ENCODE measurements at regions not wholly inside any gene's neighbourhood (a gene's known extent, or its start where the extent isn't known, plus 50 kb on each side); places are given as distances from the start of the nearest gene placed in this dataset.
"Not testable (repeated sequence)": the region's sequence is repeated elsewhere in the genome, so short reads cannot be mapped to it uniquely, and the experiment has no call there.

GRCh38 chr6:91198588-91199255, 611.9 kb upstream of the MAP3K7 start:
- H3K4me3 ChIP-seq (ENCODE audit: control insufficient read depth in 1 of 7, extremely low read depth in 1 of 7, insufficient read depth in 4 of 7, low read depth in 2 of 7, low read length in 6 of 7) = no peak overlapping the region
- WGBS (ENCODE audit: insufficient coverage) = 100% methylated on average over 1 of the region's 4 CpGs

GRCh38 chr6:91196729-91197128, 609.9 kb upstream of the MAP3K7 start:
- ChIA-PET CTCF (no interaction called here), POLR2A (no interaction called here)
- no peaks in the 10 kb centered on the region for H3K4me1 ChIP-seq (ENCODE audit: control extremely low read depth in 1 of 4, control insufficient read depth in 4 of 4, insufficient read depth in 4 of 4, low read length in 3 of 4)
- no peak overlapping the region for H3K27ac ChIP-seq (ENCODE audit: insufficient read depth in 1 of 2, low read depth in 1 of 2, low read length in 2 of 2, poor library complexity in 1 of 2, severe bottlenecking in 2 of 2)
- no peak overlapping the region for H3K4me3 ChIP-seq (ENCODE audit: control insufficient read depth in 1 of 7, extremely low read depth in 1 of 7, insufficient read depth in 4 of 7, low read depth in 2 of 7, low read length in 6 of 7)
- DNase-seq = no peak
- H3K27me3 ChIP-seq (replicated peaks in 2 of 5; ENCODE audit: control insufficient read depth in 4 of 5, insufficient read depth in 5 of 5, low read length in 4 of 5) = no peaks in the 10 kb centered on the region
- no peaks in the 10 kb centered on the region for H3K36me3 ChIP-seq (ENCODE audit: control insufficient read depth in 4 of 4, insufficient read depth in 4 of 4, low read length in 3 of 4)
- H3K9me3 ChIP-seq (ENCODE audit: control extremely low read depth in 1 of 5, control insufficient read depth in 4 of 5, insufficient read depth in 2 of 5, low read depth in 1 of 5, low read length in 4 of 5) = no peaks in the 10 kb centered on the region
- no CpG with 5 or more reads among the region's 1 CpG for WGBS (ENCODE audit: insufficient coverage)

More at GRCh38 chr6:91198588-91199255, 611.9 kb upstream of the MAP3K7 start:
- H3K27ac ChIP-seq (ENCODE audit: insufficient read depth in 1 of 2, low read depth in 1 of 2, low read length in 2 of 2, poor library complexity in 1 of 2, severe bottlenecking in 2 of 2) = no peak overlapping the region
- H3K36me3 ChIP-seq (ENCODE audit: control insufficient read depth in 4 of 4, insufficient read depth in 4 of 4, low read length in 3 of 4) = no peaks in the 10 kb centered on the region
- no peak for DNase-seq
- CTCF ChIA-PET = no interaction called here
- no peaks in the 10 kb centered on the region for H3K4me1 ChIP-seq (ENCODE audit: control extremely low read depth in 1 of 4, control insufficient read depth in 4 of 4, insufficient read depth in 4 of 4, low read length in 3 of 4)
- POLR2A ChIA-PET = no interaction called here
- H3K9me3 ChIP-seq (ENCODE audit: control extremely low read depth in 1 of 5, control insufficient read depth in 4 of 5, insufficient read depth in 2 of 5, low read depth in 1 of 5, low read length in 4 of 5) = no peaks in the 10 kb centered on the region
- no peaks in the 10 kb centered on the region for H3K27me3 ChIP-seq (replicated peaks in 2 of 5; ENCODE audit: control insufficient read depth in 4 of 5, insufficient read depth in 5 of 5, low read length in 4 of 5)

- H3K9me3 ChIP-seq (ENCODE audit: control extremely low read depth in 1 of 5, control insufficient read depth in 4 of 5, insufficient read depth in 2 of 5, low read depth in 1 of 5, low read length in 4 of 5) = no peaks in the 10 kb centered on the region
- CTCF ChIA-PET = no interaction called here
These were observed 606.6 kb upstream of the MAP3K7 start for GRCh38 chr6:91193446-91193845.

GRCh38 chr6:91190041-91190440, 603.2 kb upstream of the MAP3K7 start:
- H3K4me1 ChIP-seq (ENCODE audit: control extremely low read depth in 1 of 4, control insufficient read depth in 4 of 4, insufficient read depth in 4 of 4, low read length in 3 of 4); H3K36me3 ChIP-seq (ENCODE audit: control insufficient read depth in 4 of 4, insufficient read depth in 4 of 4, low read length in 3 of 4); DNase-seq; H3K9me3 ChIP-seq (ENCODE audit: control extremely low read depth in 1 of 5, control insufficient read depth in 4 of 5, insufficient read depth in 2 of 5, low read depth in 1 of 5, low read length in 4 of 5); H3K4me3 ChIP-seq (ENCODE audit: control insufficient read depth in 1 of 7, extremely low read depth in 1 of 7, insufficient read depth in 4 of 7, low read depth in 2 of 7, low read length in 6 of 7); CTCF ChIA-PET; H3K27me3 ChIP-seq (replicated peaks in 2 of 5; ENCODE audit: control insufficient read depth in 4 of 5, insufficient read depth in 5 of 5, low read length in 4 of 5); H3K27ac ChIP-seq (ENCODE audit: insufficient read depth in 1 of 2, low read depth in 1 of 2, low read length in 2 of 2, poor library complexity in 1 of 2, severe bottlenecking in 2 of 2); POLR2A ChIA-PET: not testable (repeated sequence)
- WGBS (ENCODE audit: insufficient coverage) = 100% methylated on average over 2 of the region's 3 CpGs

More at GRCh38 chr6:91193446-91193845, 606.6 kb upstream of the MAP3K7 start:
- DNase-seq = no peak
- H3K27me3 ChIP-seq (replicated peaks in 2 of 5; ENCODE audit: control insufficient read depth in 4 of 5, insufficient read depth in 5 of 5, low read length in 4 of 5) = no peaks in the 10 kb centered on the region
- POLR2A ChIA-PET = interaction anchor here (0.7 kb wide), 1 partner anchor 1288 kb away, joined by 4 read pairs; no protein-coding TSS in a partner anchor
- no peak overlapping the region for H3K27ac ChIP-seq (ENCODE audit: insufficient read depth in 1 of 2, low read depth in 1 of 2, low read length in 2 of 2, poor library complexity in 1 of 2, severe bottlenecking in 2 of 2)
- H3K4me1 ChIP-seq (ENCODE audit: control extremely low read depth in 1 of 4, control insufficient read depth in 4 of 4, insufficient read depth in 4 of 4, low read length in 3 of 4) = no peaks in the 10 kb centered on the region
- no peak overlapping the region for H3K4me3 ChIP-seq (ENCODE audit: control insufficient read depth in 1 of 7, extremely low read depth in 1 of 7, insufficient read depth in 4 of 7, low read depth in 2 of 7, low read length in 6 of 7)
- H3K36me3 ChIP-seq (ENCODE audit: control insufficient read depth in 4 of 4, insufficient read depth in 4 of 4, low read length in 3 of 4) = no peaks in the 10 kb centered on the region

- no peak for DNase-seq
- H3K27ac ChIP-seq (ENCODE audit: insufficient read depth in 1 of 2, low read depth in 1 of 2, low read length in 2 of 2, poor library complexity in 1 of 2, severe bottlenecking in 2 of 2) = no peak overlapping the region
- ChIA-PET POLR2A (no interaction called here), CTCF (no interaction called here)
- no peaks in the 10 kb centered on the region for H3K27me3 ChIP-seq (replicated peaks in 2 of 5; ENCODE audit: control insufficient read depth in 4 of 5, insufficient read depth in 5 of 5, low read length in 4 of 5)
- H3K4me3 ChIP-seq (ENCODE audit: control insufficient read depth in 1 of 7, extremely low read depth in 1 of 7, insufficient read depth in 4 of 7, low read depth in 2 of 7, low read length in 6 of 7) = no peak overlapping the region
- H3K36me3 ChIP-seq (ENCODE audit: control insufficient read depth in 4 of 4, insufficient read depth in 4 of 4, low read length in 3 of 4) = no peaks in the 10 kb centered on the region
- H3K9me3 ChIP-seq (ENCODE audit: control extremely low read depth in 1 of 5, control insufficient read depth in 4 of 5, insufficient read depth in 2 of 5, low read depth in 1 of 5, low read length in 4 of 5) = no peaks in the 10 kb centered on the region
- H3K4me1 ChIP-seq (ENCODE audit: control extremely low read depth in 1 of 4, control insufficient read depth in 4 of 4, insufficient read depth in 4 of 4, low read length in 3 of 4) = no peaks in the 10 kb centered on the region
- WGBS (ENCODE audit: insufficient coverage) = 100% methylated on average over 1 of the region's 4 CpGs
These were observed 598.2 kb upstream of the MAP3K7 start for GRCh38 chr6:91185072-91185471.

- POLR2A ChIA-PET = no interaction called here
- Histone ChIP-seq H3K4me3 (ENCODE audit: control insufficient read depth in 1 of 7, extremely low read depth in 1 of 7, insufficient read depth in 4 of 7, low read depth in 2 of 7, low read length in 6 of 7) (no peak overlapping the region), H3K27me3 (replicated peaks in 2 of 5; ENCODE audit: control insufficient read depth in 4 of 5, insufficient read depth in 5 of 5, low read length in 4 of 5) (peaks cover 0 to 5% (median 0%) of the 10 kb centered on the region in 5 experiments), H3K27ac (ENCODE audit: insufficient read depth in 1 of 2, low read depth in 1 of 2, low read length in 2 of 2, poor library complexity in 1 of 2, severe bottlenecking in 2 of 2) (no peak overlapping the region), H3K36me3 (ENCODE audit: control insufficient read depth in 4 of 4, insufficient read depth in 4 of 4, low read length in 3 of 4) (no peaks in the 10 kb centered on the region), H3K4me1 (ENCODE audit: control extremely low read depth in 1 of 4, control insufficient read depth in 4 of 4, insufficient read depth in 4 of 4, low read length in 3 of 4) (no peaks in the 10 kb centered on the region), H3K9me3 (ENCODE audit: control extremely low read depth in 1 of 5, control insufficient read depth in 4 of 5, insufficient read depth in 2 of 5, low read depth in 1 of 5, low read length in 4 of 5) (no peaks in the 10 kb centered on the region)
- no peak for DNase-seq
- CTCF ChIA-PET = no interaction called here
- WGBS (ENCODE audit: insufficient coverage) = 94% methylated on average over 2 of the region's 2 CpGs
These were observed 594.5 kb upstream of the MAP3K7 start for GRCh38 chr6:91181416-91181815.

- ChIA-PET CTCF (no interaction called here), POLR2A (no interaction called here)
- Histone ChIP-seq H3K36me3 (ENCODE audit: control insufficient read depth in 4 of 4, insufficient read depth in 4 of 4, low read length in 3 of 4) (no peaks in the 10 kb centered on the region), H3K4me3 (ENCODE audit: control insufficient read depth in 1 of 7, extremely low read depth in 1 of 7, insufficient read depth in 4 of 7, low read depth in 2 of 7, low read length in 6 of 7) (no peak overlapping the region), H3K9me3 (ENCODE audit: control extremely low read depth in 1 of 5, control insufficient read depth in 4 of 5, insufficient read depth in 2 of 5, low read depth in 1 of 5, low read length in 4 of 5) (no peaks in the 10 kb centered on the region), H3K27ac (ENCODE audit: insufficient read depth in 1 of 2, low read depth in 1 of 2, low read length in 2 of 2, poor library complexity in 1 of 2, severe bottlenecking in 2 of 2) (no peak overlapping the region), H3K27me3 (replicated peaks in 2 of 5; ENCODE audit: control insufficient read depth in 4 of 5, insufficient read depth in 5 of 5, low read length in 4 of 5) (peaks cover 0 to 2% (median 0%) of the 10 kb centered on the region in 5 experiments), H3K4me1 (ENCODE audit: control extremely low read depth in 1 of 4, control insufficient read depth in 4 of 4, insufficient read depth in 4 of 4, low read length in 3 of 4) (no peaks in the 10 kb centered on the region)
- WGBS (ENCODE audit: insufficient coverage) = no CpG with 5 or more reads among the region's 3 CpGs
- DNase-seq = no peak
These were observed 586.8 kb upstream of the MAP3K7 start for GRCh38 chr6:91173651-91174050.

Measured in common myeloid progenitor, CD34-positive (primary cell).